Stimulated activated CD4-positive, alpha-beta T cell treated with anti-CD3 and anti-CD28 coated beads, Interleukin-15, amount 100 ng/mL, for 48 hours (primary cell): ENCODE measurements at regions not wholly inside any gene's neighbourhood (a gene's known extent, or its start where the extent isn't known, plus 50 kb on each side); places are given as distances from the start of the nearest gene placed in this dataset.
"Not testable (repeated sequence)": the region's sequence is repeated elsewhere in the genome, so short reads cannot be mapped to it uniquely, and the experiment has no call there.

ENCODE experiments used
- DNase-seq, 2 donors: peaks; one replicate each; pipeline ENCODE4 v3.0.0-alpha.2; 2020; ENCODE audit warnings: low read depth in 2 of 2

GRCh38 chr4:149986917-149987316 is 91.3 kb upstream of the DCLK2 start:
- DNase-seq = no peak

- no peak for DNase-seq
These were observed 90.7 kb upstream of the DCLK2 start for GRCh38 chr4:149987330-149988086.

- no peak for DNase-seq
These were observed 90.2 kb upstream of the DCLK2 start for GRCh38 chr4:149988087-149988410.

GRCh38 chr4:149993030-149993429 is 85.2 kb upstream of the DCLK2 start:
- DNase-seq = no peak

- DNase-seq = no peak
These were observed 83.0 kb upstream of the DCLK2 start for GRCh38 chr4:149995134-149995756.

GRCh38 chr4:149997881-149998421 is 80.3 kb upstream of the DCLK2 start:
- no peak for DNase-seq

GRCh38 chr4:149999485-150000074 is 78.7 kb upstream of the DCLK2 start:
- no peak for DNase-seq

- DNase-seq = no peak
These were observed 76.4 kb upstream of the DCLK2 start for GRCh38 chr4:150001815-150002214.

- no peak for DNase-seq
These were observed 75.7 kb upstream of the DCLK2 start for GRCh38 chr4:150002561-150002960.

- no peak for DNase-seq
These were observed 73.8 kb upstream of the DCLK2 start for GRCh38 chr4:150004481-150004880.

- DNase-seq = no peak
These were observed 72.7 kb upstream of the DCLK2 start for GRCh38 chr4:150005537-150005936.

- DNase-seq = no peak
These were observed 72.0 kb upstream of the DCLK2 start for GRCh38 chr4:150006197-150006596.

GRCh38 chr4:150007512-150007911 is 70.7 kb upstream of the DCLK2 start:
- no peak for DNase-seq

- DNase-seq = no peak
These were observed 69.7 kb upstream of the DCLK2 start for GRCh38 chr4:150008546-150008945.

GRCh38 chr4:150009533-150009932 is 68.7 kb upstream of the DCLK2 start:
- no peak for DNase-seq

- no peak for DNase-seq
These were observed 67.6 kb upstream of the DCLK2 start for GRCh38 chr4:150010525-150011126.

- no peak for DNase-seq
These were observed 65.3 kb upstream of the DCLK2 start for GRCh38 chr4:150012851-150013360.

- DNase-seq = not testable (repeated sequence)
These were observed 62.3 kb upstream of the DCLK2 start for GRCh38 chr4:150015910-150016309.

GRCh38 chr4:150016621-150017020 is 61.6 kb upstream of the DCLK2 start:
- DNase-seq = not testable (repeated sequence)

- no peak for DNase-seq
These were observed 60.0 kb upstream of the DCLK2 start for GRCh38 chr4:150018257-150018656.

GRCh38 chr4:150021483-150021882 is 56.8 kb upstream of the DCLK2 start:
- DNase-seq = no peak

GRCh38 chr4:150023489-150023888 is 54.8 kb upstream of the DCLK2 start:
- no peak for DNase-seq
